PC-9 (cell line): ENCODE measurements at regions not wholly inside any gene's neighbourhood (a gene's known extent, or its start where the extent isn't known, plus 50 kb on each side); places are given as distances from the start of the nearest gene placed in this dataset.

Experiments
- BruUV-seq: library from RNA; stranded (reverse); fragments of 400-500 nt; replicated peaks from 2 replicates; lab custom pipeline; 2021; lab: Mats Ljungman, UMichigan
- CTCF ChIA-PET: fragments of 300-600 bp; sonication (Branson Sonifier 250); formaldehyde crosslinking; loops from one replicate; lab custom pipeline; 2022; ENCODE audit warnings: antibody characterized with exemption; lab: Charles Lee
- POLR2A ChIA-PET: fragments of 300-600 bp; sonication (Branson Sonifier 250); formaldehyde crosslinking; loops from one replicate; lab custom pipeline; 2022; ENCODE audit warnings: antibody characterized with exemption; ENCODE audit not compliant: unreplicated experiment; lab: Charles Lee
- DNase-seq, 2 experiments: peaks; one replicate each; pipeline versions ENCODE4 v3.0.0 to v3.0.0-alpha.2; 2015 to 2022; ENCODE audit warnings: mixed read lengths in 1 of 2
- H2AFZ ChIP-seq: fragments of 200-600 bp; sonication (generic); 2 replicates; pipeline ENCODE4 v1.8.1; 2017; ENCODE audit warnings: antibody characterized with exemption
- H3F3A ChIP-seq: fragments of 200-600 bp; sonication (generic); 2 replicates; pipeline ENCODE4 v1.8.1; 2017; ENCODE audit warnings: antibody characterized with exemption, mild to moderate bottlenecking, low read depth; ENCODE audit not compliant: insufficient read depth
- H3K27ac ChIP-seq: fragments of 200-600 bp; sonication (generic); 2 replicates; pipeline ENCODE4 v1.6.1; 2016; ENCODE audit warnings: mixed run types
- H3K27me3 ChIP-seq: fragments of 200-600 bp; sonication (generic); 2 replicates; pipeline ENCODE4 v1.6.1; 2016; ENCODE audit warnings: low read depth, mixed run types; ENCODE audit not compliant: insufficient read depth
- H3K36me3 ChIP-seq: fragments of 200-600 bp; sonication (generic); 2 replicates; pipeline ENCODE4 v1.6.1; 2016; ENCODE audit warnings: low read depth, mixed run types
- H3K4me1 ChIP-seq: fragments of 200-600 bp; sonication (generic); replicated peaks from 2 replicates; pipeline ENCODE4 v1.6.1; 2016; ENCODE audit warnings: mixed run types; ENCODE audit not compliant: insufficient read depth
- H3K4me2 ChIP-seq: fragments of 200-600 bp; sonication (generic); 2 replicates; pipeline ENCODE4 v1.6.1; 2017; ENCODE audit warnings: mixed run types
- H3K4me3 ChIP-seq: fragments of 200-600 bp; sonication (generic); 2 replicates; pipeline ENCODE4 v1.6.1; 2016; ENCODE audit warnings: mixed run types
- H3K79me2 ChIP-seq: fragments of 200-600 bp; sonication (generic); 2 replicates; pipeline ENCODE4 v1.6.1; 2017; ENCODE audit warnings: low read depth, mixed run types
- H3K9me2 ChIP-seq: fragments of 200-600 bp; sonication (generic); 2 replicates; pipeline ENCODE4 v1.8.1; 2017; ENCODE audit warnings: mild to moderate bottlenecking; ENCODE audit not compliant: insufficient read depth
- H3K9me3 ChIP-seq: fragments of 200-600 bp; sonication (generic); 2 replicates; pipeline ENCODE4 v1.8.1; 2016; ENCODE audit warnings: low read depth; ENCODE audit not compliant: insufficient read depth
- H4K20me1 ChIP-seq: fragments of 200-600 bp; sonication (generic); 2 replicates; pipeline ENCODE4 v1.8.1; 2017; ENCODE audit not compliant: insufficient read depth
- EZH2 ChIP-seq: fragments of 200-600 bp; sonication (generic); IDR thresholded peaks from 2 replicates; pipeline ENCODE4 v1.8.0; 2017; ENCODE audit warnings: antibody characterized with exemption, low read depth
- intact Hi-C: fragments of 100-400 bp; cut with micrococcal nuclease; formaldehyde crosslinking; loops from one replicate; pipeline ENCODE4 v1.10.0; 2022; ENCODE audit not compliant: unreplicated experiment
- TF ChIP-seq, protein P1 (sequence below): fragments of 200-600 bp; sonication (generic); conservative IDR thresholded peaks from 2 replicates; pipeline ENCODE4 v1.6.1; 2017; ENCODE audit warnings: mixed run types, antibody characterized with exemption, mild to moderate bottlenecking, moderate library complexity

DNA sequence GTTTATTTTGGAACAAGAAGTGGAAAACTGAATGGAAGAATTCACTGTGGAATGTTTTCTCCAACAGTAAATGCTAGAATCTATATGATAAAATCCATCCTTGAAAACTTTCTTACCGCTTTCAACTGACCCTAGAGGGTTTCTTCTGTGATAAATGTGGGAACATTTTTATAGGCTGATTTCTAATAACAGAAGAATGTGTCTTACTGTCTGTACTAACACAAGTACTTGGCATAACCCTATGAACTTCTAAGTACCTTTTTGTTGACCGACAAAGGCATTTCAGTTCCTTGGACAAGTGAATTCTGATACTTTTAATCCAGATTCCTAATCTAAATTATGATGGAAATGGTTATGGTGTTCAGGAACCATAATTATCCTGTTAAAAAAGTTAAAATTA lies 1109.7 kb upstream of the FLRT2 start:
- Histone ChIP-seq H3K9me2 (no peaks in the 10 kb centered on the region), H2AFZ (no peak overlapping the region), H3K9me3 (no peaks in the 10 kb centered on the region), H3K4me1 (peaks cover 15% of the 10 kb centered on the region), H3K79me2 (no peaks in the 10 kb centered on the region), H3K36me3 (no peaks in the 10 kb centered on the region), H3K27ac (no peak overlapping the region), H3K4me2 (no peak overlapping the region), H4K20me1 (no peaks in the 10 kb centered on the region), H3K27me3 (no peaks in the 10 kb centered on the region), H3F3A (no peaks in the 10 kb centered on the region), H3K4me3 (no peak overlapping the region)
- no peak for DNase-seq
- ChIA-PET CTCF (no interaction called here), POLR2A (no interaction called here)
- intact Hi-C loops = no loop called here
- no peak for TF ChIP-seq EZH2
- TF ChIP-seq, protein P1, sequence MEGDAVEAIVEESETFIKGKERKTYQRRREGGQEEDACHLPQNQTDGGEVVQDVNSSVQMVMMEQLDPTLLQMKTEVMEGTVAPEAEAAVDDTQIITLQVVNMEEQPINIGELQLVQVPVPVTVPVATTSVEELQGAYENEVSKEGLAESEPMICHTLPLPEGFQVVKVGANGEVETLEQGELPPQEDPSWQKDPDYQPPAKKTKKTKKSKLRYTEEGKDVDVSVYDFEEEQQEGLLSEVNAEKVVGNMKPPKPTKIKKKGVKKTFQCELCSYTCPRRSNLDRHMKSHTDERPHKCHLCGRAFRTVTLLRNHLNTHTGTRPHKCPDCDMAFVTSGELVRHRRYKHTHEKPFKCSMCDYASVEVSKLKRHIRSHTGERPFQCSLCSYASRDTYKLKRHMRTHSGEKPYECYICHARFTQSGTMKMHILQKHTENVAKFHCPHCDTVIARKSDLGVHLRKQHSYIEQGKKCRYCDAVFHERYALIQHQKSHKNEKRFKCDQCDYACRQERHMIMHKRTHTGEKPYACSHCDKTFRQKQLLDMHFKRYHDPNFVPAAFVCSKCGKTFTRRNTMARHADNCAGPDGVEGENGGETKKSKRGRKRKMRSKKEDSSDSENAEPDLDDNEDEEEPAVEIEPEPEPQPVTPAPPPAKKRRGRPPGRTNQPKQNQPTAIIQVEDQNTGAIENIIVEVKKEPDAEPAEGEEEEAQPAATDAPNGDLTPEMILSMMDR = no peak
- BruUV-seq = no TSS peak

DNA sequence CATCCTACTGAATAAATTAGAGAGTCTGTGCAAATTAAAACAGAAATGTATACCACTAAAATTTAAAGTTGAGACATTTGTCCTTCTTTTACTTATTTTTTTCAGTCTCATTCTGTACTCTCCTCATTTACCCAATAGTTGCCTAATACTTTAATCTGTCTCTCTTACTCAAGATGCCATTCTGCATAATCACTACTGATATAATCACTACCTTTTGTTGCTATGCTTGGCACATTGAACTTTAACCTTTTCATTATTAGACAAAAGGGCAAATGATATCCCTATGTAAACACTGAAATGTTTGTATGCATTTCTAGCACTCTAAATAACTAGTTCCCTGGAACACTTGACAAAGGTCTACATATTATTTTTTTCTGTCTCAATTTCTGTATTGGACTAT lies 1108.3 kb upstream of the FLRT2 start:
- no peaks in the 10 kb centered on the region for H3K79me2 ChIP-seq
- H3K4me1 ChIP-seq = peaks cover 15% of the 10 kb centered on the region
- peak in 1 of 2 experiments; percentile 70 for DNase-seq
- no peaks in the 10 kb centered on the region for H4K20me1 ChIP-seq
- H3K36me3 ChIP-seq = no peaks in the 10 kb centered on the region
- intact Hi-C loops = no loop called here
- POLR2A ChIA-PET = no interaction called here
- CTCF ChIA-PET = no interaction called here
- TF ChIP-seq, protein P1 = no peak
- TF ChIP-seq EZH2 = no peak
- BruUV-seq = no TSS peak
- no peaks in the 10 kb centered on the region for H3K9me3 ChIP-seq
- H3F3A ChIP-seq = no peaks in the 10 kb centered on the region
- no peaks in the 10 kb centered on the region for H3K9me2 ChIP-seq
- H3K27ac ChIP-seq = no peak overlapping the region
- peak overlapping the region; percentile 24; the same call in 1 of the 2 replicates for H3K4me2 ChIP-seq
- no peaks in the 10 kb centered on the region for H3K27me3 ChIP-seq
- H2AFZ ChIP-seq = no peak overlapping the region
- H3K4me3 ChIP-seq = no peak overlapping the region

DNA sequence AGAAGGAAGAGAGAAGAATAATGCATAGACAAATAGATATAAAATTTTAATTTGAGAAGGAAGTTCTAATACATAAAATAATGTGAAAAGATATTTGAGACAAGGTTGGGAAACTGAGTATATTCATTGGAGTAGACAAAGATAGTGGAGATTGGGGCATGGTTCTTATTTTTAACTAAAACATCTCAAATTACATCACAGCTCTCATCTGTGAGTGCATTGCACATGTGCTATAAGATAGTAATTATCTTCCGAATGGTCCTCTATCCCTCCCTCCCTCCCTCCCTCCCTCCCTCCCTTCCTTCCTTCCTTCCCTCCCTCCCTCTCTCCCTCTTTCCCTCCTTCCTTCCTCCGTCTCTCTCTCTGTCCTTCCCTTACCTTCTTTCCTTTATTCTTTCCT lies 1104.0 kb upstream of the FLRT2 start:
- BruUV-seq = no TSS peak
- no peak for TF ChIP-seq EZH2
- TF ChIP-seq, protein P1 = no peak
- Histone ChIP-seq H2AFZ (no peak overlapping the region), H3F3A (no peaks in the 10 kb centered on the region), H3K27ac (no peak overlapping the region), H3K4me2 (no peak overlapping the region), H3K9me2 (no peaks in the 10 kb centered on the region), H3K27me3 (no peaks in the 10 kb centered on the region), H3K4me3 (no peak overlapping the region), H3K9me3 (peaks cover 2% of the 10 kb centered on the region; the same call in 1 of the 2 replicates), H3K4me1 (peaks cover 15% of the 10 kb centered on the region), H3K36me3 (no peaks in the 10 kb centered on the region), H3K79me2 (no peaks in the 10 kb centered on the region), H4K20me1 (no peaks in the 10 kb centered on the region)
- intact Hi-C loops = no loop called here
- ChIA-PET POLR2A (no interaction called here), CTCF (no interaction called here)
- DNase-seq = no peak
